ENCODE measurements at regions not wholly inside any gene's neighbourhood (a gene's known extent, or its start where the extent isn't known, plus 50 kb on each side); places are given as distances from the start of the nearest gene placed in this dataset.

- TF ChIP-seq, protein P1, sequence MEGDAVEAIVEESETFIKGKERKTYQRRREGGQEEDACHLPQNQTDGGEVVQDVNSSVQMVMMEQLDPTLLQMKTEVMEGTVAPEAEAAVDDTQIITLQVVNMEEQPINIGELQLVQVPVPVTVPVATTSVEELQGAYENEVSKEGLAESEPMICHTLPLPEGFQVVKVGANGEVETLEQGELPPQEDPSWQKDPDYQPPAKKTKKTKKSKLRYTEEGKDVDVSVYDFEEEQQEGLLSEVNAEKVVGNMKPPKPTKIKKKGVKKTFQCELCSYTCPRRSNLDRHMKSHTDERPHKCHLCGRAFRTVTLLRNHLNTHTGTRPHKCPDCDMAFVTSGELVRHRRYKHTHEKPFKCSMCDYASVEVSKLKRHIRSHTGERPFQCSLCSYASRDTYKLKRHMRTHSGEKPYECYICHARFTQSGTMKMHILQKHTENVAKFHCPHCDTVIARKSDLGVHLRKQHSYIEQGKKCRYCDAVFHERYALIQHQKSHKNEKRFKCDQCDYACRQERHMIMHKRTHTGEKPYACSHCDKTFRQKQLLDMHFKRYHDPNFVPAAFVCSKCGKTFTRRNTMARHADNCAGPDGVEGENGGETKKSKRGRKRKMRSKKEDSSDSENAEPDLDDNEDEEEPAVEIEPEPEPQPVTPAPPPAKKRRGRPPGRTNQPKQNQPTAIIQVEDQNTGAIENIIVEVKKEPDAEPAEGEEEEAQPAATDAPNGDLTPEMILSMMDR (IDR thresholded peaks at IDR 0.05): no peak
- no peak for TF ChIP-seq POLR2A (IDR thresholded peaks at IDR 0.05)
- H3K36me3 ChIP-seq: no peaks in the 10 kb centered on the region
- intact Hi-C loops (cut with DNase I): no loop called here
- H3K4me3 ChIP-seq: no peak overlapping the region
- no peak overlapping the region for H3K27ac ChIP-seq
- H3K9me3 ChIP-seq: no peaks in the 10 kb centered on the region
- no peaks in the 10 kb centered on the region for H3K27me3 ChIP-seq
- no peaks in the 10 kb centered on the region for H3K4me1 ChIP-seq
- ATAC-seq (no peak), DNase-seq (no peak)
Observed at GRCh38 chr4:117478702-117479101, 393.3 kb upstream of the TRAM1L1 start.

DNA sequence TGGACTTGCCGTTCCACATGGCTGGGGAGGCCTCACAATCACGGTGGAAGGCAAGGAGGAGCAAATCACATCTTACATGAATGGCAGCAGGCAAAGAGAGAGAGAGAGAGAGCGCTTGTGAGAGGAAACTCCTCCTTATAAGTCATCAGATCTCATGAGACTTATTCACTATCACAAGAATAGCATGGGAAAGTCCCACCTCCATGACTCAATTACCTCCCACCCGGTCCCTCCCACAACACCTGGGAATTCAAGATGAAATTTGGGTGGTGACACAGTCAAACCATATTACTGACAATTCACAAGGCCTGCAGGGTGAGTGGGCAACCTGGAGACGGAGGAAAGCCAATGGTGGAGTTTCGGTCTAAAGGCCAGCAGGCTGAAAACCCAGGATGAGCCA, 394.3 kb upstream of the TRAM1L1 start:
- no peaks in the 10 kb centered on the region for H3K36me3 ChIP-seq
- H3K27me3 ChIP-seq: no peaks in the 10 kb centered on the region
- no peak for TF ChIP-seq POLR2A (IDR thresholded peaks at IDR 0.05)
- TF ChIP-seq, protein P1 (IDR thresholded peaks at IDR 0.05): no peak
- no peaks in the 10 kb centered on the region for H3K4me1 ChIP-seq
- 63 to 76% (median 68%) methylated on average over 6 of the region's 6 CpGs for WGBS, 4 donors
- H3K4me3 ChIP-seq: no peak overlapping the region
- H3K27ac ChIP-seq: no peak overlapping the region
- no peak for DNase-seq
- no peaks in the 10 kb centered on the region for H3K9me3 ChIP-seq
- intact Hi-C loops (cut with DNase I): no loop called here
- ATAC-seq: no peak

DNA sequence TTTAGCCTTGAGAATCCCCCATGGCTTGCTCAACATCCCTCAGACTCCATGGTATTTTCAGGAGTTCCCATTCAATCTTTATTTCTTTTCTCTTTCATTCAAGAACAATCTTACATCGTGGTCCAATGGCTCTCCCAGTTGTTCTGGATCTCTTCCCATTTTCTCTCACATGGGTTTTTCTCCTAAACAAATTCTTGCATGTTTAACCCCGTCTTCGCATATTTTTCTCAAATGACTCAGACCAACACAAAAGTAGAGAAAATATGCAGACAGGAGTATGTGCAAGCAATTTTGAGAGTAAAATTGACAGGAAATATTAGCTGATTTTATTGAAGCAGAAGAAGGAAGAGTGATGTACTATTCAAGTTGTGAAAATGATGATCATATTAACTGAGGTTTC, 396.4 kb upstream of the TRAM1L1 start:
- H3K27me3 ChIP-seq: no peaks in the 10 kb centered on the region
- intact Hi-C loops (cut with DNase I): no loop called here
- no peak overlapping the region for H3K27ac ChIP-seq
- DNase-seq: no peak
- no peaks in the 10 kb centered on the region for H3K4me1 ChIP-seq
- H3K36me3 ChIP-seq: no peaks in the 10 kb centered on the region
- H3K4me3 ChIP-seq: no peak overlapping the region
- ATAC-seq: no peak
- no peaks in the 10 kb centered on the region for H3K9me3 ChIP-seq
- no peak for TF ChIP-seq POLR2A (IDR thresholded peaks at IDR 0.05)
- TF ChIP-seq, protein P1 (IDR thresholded peaks at IDR 0.05): no peak
- 59 to 78% (median 68%) methylated on average over 3 of the region's 3 CpGs for WGBS, 4 donors

GRCh38 chr4:117488692-117489091, 403.3 kb upstream of the TRAM1L1 start:
- Histone ChIP-seq H3K4me1 (no peaks in the 10 kb centered on the region), H3K27me3 (no peaks in the 10 kb centered on the region), H3K9me3 (peaks cover 0 to 4% (median 0%) of the 10 kb centered on the region in 12 donors), H3K36me3 (no peaks in the 10 kb centered on the region), H3K27ac (no peak overlapping the region), H3K4me3 (no peak overlapping the region)
- ATAC-seq (no peak), DNase-seq (no peak)
- TF ChIP-seq POLR2A (IDR thresholded peaks at IDR 0.05): no peak
- TF ChIP-seq, protein P1 (IDR thresholded peaks at IDR 0.05): no peak
- intact Hi-C loops (cut with DNase I): no loop called here
- WGBS, 4 donors: 82 to 95% (median 92%) methylated on average over 7 of the region's 7 CpGs
